ENCODE measurements at regions not wholly inside any gene's neighbourhood (a gene's known extent, or its start where the extent isn't known, plus 50 kb on each side); places are given as distances from the start of the nearest gene placed in this dataset.

- no peak overlapping the region for H3K27ac ChIP-seq
- H3K4me3 ChIP-seq: no peak overlapping the region
- DNase-seq: no peak
- no peaks in the 10 kb centered on the region for H3K36me3 ChIP-seq (ENCODE audit: low read depth)
- no peaks in the 10 kb centered on the region for H4K20me1 ChIP-seq (ENCODE audit: insufficient read depth)
- POLR2A ChIA-PET (ENCODE audit: unreplicated experiment): no interaction called here
- CTCF ChIA-PET: no interaction called here
- H3K4me2 ChIP-seq: no peak overlapping the region
- intact Hi-C loops (cut with micrococcal nuclease; ENCODE audit: unreplicated experiment): no loop called here
- H3F3A ChIP-seq (ENCODE audit: insufficient read depth, low read depth): no peaks in the 10 kb centered on the region
- no peak for TF ChIP-seq EZH2 (IDR thresholded peaks at IDR 0.05; ENCODE audit: low read depth)
- no peak for TF ChIP-seq CTCF (conservative IDR thresholded peaks at IDR 0.05)
- no TSS peak for BruUV-seq (replicated peaks)
- no peaks in the 10 kb centered on the region for H3K4me1 ChIP-seq (replicated peaks; ENCODE audit: insufficient read depth)
- H2AFZ ChIP-seq: no peak overlapping the region
- no peaks in the 10 kb centered on the region for H3K9me3 ChIP-seq (ENCODE audit: insufficient read depth, low read depth)
- H3K79me2 ChIP-seq (ENCODE audit: low read depth): no peaks in the 10 kb centered on the region
- peaks cover 20% of the 10 kb centered on the region; the same call in 1 of the 2 replicates for H3K27me3 ChIP-seq (ENCODE audit: insufficient read depth, low read depth)
- no peaks in the 10 kb centered on the region for H3K9me2 ChIP-seq (ENCODE audit: insufficient read depth)
Observed at GRCh38 chr10:44851881-44852280, 59.3 kb upstream of the TMEM72 start.

DNA sequence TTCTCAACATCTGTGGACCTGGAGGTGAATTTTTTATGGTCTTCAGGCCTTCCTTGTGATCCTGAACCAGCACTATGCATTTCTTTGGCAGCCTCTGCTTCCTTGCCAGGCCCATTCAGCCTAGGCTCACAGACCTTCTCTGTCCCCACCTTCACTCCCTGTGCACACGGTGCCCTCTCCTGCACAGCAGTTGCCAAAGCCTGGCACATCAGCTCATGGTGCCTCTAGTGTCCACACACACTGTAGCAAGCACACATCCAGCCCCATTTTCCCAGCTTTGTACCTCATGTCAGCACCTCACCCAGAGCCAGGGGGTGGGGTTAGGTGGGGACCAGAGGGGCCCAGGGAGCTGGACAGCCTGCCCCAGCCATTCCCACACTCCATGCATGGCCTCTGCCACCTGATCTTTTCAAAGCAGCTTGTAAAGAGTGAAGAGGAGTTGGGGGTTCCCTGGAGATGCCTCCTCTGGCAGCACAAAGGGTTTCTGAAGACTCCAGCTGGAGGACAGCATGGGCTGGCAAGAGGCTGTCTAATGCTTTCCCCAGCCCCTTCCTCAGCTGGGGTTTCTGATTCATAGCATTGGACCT is 57.9 kb upstream of the TMEM72 start:
- Histone ChIP-seq H3K4me1 (replicated peaks; ENCODE audit: insufficient read depth) (no peaks in the 10 kb centered on the region), H3K4me2 (no peak overlapping the region), H4K20me1 (ENCODE audit: insufficient read depth) (no peaks in the 10 kb centered on the region), H3K4me3 (no peak overlapping the region), H3K9me2 (ENCODE audit: insufficient read depth) (no peaks in the 10 kb centered on the region), H3K27me3 (ENCODE audit: insufficient read depth, low read depth) (peaks cover 16% of the 10 kb centered on the region; the same call in 1 of the 2 replicates), H3K79me2 (ENCODE audit: low read depth) (no peaks in the 10 kb centered on the region), H3K36me3 (ENCODE audit: low read depth) (no peaks in the 10 kb centered on the region), H3K9me3 (ENCODE audit: insufficient read depth, low read depth) (no peaks in the 10 kb centered on the region), H3K27ac (no peak overlapping the region), H2AFZ (no peak overlapping the region), H3F3A (ENCODE audit: insufficient read depth, low read depth) (no peaks in the 10 kb centered on the region)
- ChIA-PET POLR2A (ENCODE audit: unreplicated experiment) (no interaction called here), CTCF (no interaction called here)
- BruUV-seq (replicated peaks): no TSS peak
- DNase-seq: no peak
- intact Hi-C loops (cut with micrococcal nuclease; ENCODE audit: unreplicated experiment): no loop called here
- TF ChIP-seq EZH2 (IDR thresholded peaks at IDR 0.05; ENCODE audit: low read depth) (no peak), CTCF (conservative IDR thresholded peaks at IDR 0.05) (no peak)

DNA sequence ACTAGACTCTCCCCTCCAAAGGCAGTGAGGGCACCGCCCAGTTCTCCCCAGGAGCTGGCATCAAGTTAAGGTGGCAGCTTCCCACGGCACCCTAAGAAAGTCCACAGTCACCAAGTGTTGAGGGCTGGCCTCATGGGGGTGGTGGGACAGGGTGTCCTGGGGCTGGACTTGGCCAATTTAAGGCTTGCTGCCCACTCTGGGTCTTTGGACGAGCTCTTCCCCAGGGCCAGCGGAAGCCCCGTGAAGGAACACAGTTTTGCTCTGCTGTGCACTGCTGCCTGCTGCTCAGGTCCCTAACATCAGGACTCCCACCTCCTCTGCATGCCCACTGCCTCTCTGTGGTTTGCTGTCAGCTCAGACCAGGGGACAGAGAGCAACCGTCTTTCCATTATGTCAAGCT is 57.3 kb upstream of the TMEM72 start:
- H3K4me1 ChIP-seq (replicated peaks; ENCODE audit: insufficient read depth): no peaks in the 10 kb centered on the region
- peaks cover 16% of the 10 kb centered on the region; the same call in 1 of the 2 replicates for H3K27me3 ChIP-seq (ENCODE audit: insufficient read depth, low read depth)
- no peak for DNase-seq
- CTCF ChIA-PET: no interaction called here
- no peak overlapping the region for H3K4me2 ChIP-seq
- H3K9me2 ChIP-seq (ENCODE audit: insufficient read depth): no peaks in the 10 kb centered on the region
- no peak overlapping the region for H3K4me3 ChIP-seq
- H3K36me3 ChIP-seq (ENCODE audit: low read depth): no peaks in the 10 kb centered on the region
- POLR2A ChIA-PET (ENCODE audit: unreplicated experiment): no interaction called here
- BruUV-seq (replicated peaks): no TSS peak
- H3K27ac ChIP-seq: no peak overlapping the region
- TF ChIP-seq EZH2 (IDR thresholded peaks at IDR 0.05; ENCODE audit: low read depth) (no peak), CTCF (conservative IDR thresholded peaks at IDR 0.05) (no peak)
- no peak overlapping the region for H2AFZ ChIP-seq
- no peaks in the 10 kb centered on the region for H3F3A ChIP-seq (ENCODE audit: insufficient read depth, low read depth)
- no peaks in the 10 kb centered on the region for H3K9me3 ChIP-seq (ENCODE audit: insufficient read depth, low read depth)
- no peaks in the 10 kb centered on the region for H4K20me1 ChIP-seq (ENCODE audit: insufficient read depth)
- intact Hi-C loops (cut with micrococcal nuclease; ENCODE audit: unreplicated experiment): no loop called here
- no peaks in the 10 kb centered on the region for H3K79me2 ChIP-seq (ENCODE audit: low read depth)

Data from PC-9 (cell line).